Smooth muscle cell of the brain vasculature (primary cell): ENCODE measurements at regions not wholly inside any gene's neighbourhood (a gene's known extent, or its start where the extent isn't known, plus 50 kb on each side); places are given as distances from the start of the nearest gene placed in this dataset.
"Not testable (repeated sequence)": the region's sequence is repeated elsewhere in the genome, so short reads cannot be mapped to it uniquely, and the experiment has no call there.

Source experiments
- DNase-seq: peaks from one replicate; pipeline ENCODE4 v3.0.0-alpha.2; 2012; ENCODE audit warnings: low read depth, low spot score

- DNase-seq: not testable (repeated sequence)
These were observed 307.0 kb upstream of the SOX9 start for GRCh38 chr17:71813861-71814260.

DNA sequence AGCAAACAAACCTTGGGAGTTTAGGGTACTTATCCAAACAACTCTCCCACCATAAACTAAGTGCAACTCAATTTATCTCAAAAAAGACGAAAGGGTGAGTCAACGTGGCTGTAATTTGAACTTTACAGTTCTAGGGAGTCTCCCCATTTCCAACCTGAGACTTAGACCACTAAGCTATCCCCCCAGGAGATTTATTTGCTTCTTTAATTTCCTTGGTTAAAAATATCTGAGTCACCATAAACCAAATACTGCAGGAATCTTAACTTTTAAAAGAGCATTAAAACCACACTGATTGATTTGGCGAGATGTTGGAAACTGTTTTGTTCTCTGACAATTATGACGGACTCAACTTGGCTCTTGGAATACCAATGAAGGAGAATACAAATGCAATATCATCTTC, 299.3 kb upstream of the SOX9 start:
- no peak for DNase-seq

DNA sequence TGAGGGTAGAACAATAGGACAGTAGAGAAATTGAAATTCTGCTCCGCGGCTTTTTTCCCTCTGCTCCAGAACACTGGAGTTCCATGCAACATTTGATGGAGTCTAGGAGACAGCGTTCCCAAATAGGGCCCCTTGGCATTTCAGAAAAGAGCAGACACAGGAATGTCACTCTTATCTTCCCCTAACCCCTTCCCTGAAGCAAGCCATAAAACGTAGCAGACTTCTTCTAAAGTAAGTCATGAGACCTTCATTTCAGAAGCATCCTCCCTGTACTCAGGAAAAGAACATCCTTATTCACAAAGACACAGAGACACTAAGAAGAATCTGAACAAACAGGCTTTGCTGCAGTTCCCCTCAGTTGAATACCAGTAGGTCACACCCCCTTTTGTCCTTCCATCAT, 296.1 kb upstream of the SOX9 start:
- DNase-seq: no peak

GRCh38 chr17:71825687-71826086, 295.1 kb upstream of the SOX9 start:
- no peak for DNase-seq

- peak; percentile 70 for DNase-seq
These were observed 292.6 kb upstream of the SOX9 start for GRCh38 chr17:71828182-71828596.

GRCh38 chr17:71830866-71831265, 290.0 kb upstream of the SOX9 start:
- DNase-seq: no peak

DNA sequence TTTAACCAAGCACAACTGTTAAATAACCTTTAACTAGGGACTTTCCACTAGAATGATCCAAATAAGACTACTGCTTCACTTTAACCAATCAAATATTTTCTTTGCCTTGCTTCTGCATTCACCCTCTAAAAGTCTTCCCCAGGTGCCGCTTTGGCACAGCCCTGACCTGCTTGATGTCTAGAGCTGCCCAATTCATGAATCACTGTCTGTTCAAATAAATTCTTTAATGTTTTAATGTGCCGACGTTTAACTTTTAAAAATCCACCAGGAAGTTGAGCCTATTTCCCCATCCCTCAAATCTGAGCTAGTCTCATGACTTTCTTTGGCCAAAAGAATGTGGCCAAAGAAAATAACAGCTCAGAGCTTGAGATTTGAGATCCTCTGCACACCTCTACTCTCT, 277.8 kb upstream of the SOX9 start:
- no peak for DNase-seq

DNA sequence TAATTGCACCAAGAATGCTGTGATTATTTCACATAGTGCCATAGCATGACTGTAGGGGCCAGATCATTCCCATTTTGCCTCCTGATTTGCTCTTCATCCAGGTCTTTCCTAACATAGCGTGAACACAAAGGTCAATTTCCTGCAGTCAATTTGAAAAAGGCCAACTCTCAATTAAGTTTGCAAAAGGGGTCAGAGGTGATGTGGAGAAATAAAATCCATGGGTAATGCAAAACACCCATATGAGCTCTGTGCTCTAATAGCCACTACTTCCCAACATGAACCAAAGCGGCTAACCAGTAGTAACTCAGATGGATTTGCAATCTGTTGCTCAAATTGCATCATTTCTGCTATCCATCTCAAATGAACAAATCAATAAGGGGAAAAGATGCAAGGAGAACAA, 275.5 kb upstream of the SOX9 start:
- no peak for DNase-seq

GRCh38 chr17:71846561-71847110, 274.2 kb upstream of the SOX9 start:
- DNase-seq: no peak

DNA sequence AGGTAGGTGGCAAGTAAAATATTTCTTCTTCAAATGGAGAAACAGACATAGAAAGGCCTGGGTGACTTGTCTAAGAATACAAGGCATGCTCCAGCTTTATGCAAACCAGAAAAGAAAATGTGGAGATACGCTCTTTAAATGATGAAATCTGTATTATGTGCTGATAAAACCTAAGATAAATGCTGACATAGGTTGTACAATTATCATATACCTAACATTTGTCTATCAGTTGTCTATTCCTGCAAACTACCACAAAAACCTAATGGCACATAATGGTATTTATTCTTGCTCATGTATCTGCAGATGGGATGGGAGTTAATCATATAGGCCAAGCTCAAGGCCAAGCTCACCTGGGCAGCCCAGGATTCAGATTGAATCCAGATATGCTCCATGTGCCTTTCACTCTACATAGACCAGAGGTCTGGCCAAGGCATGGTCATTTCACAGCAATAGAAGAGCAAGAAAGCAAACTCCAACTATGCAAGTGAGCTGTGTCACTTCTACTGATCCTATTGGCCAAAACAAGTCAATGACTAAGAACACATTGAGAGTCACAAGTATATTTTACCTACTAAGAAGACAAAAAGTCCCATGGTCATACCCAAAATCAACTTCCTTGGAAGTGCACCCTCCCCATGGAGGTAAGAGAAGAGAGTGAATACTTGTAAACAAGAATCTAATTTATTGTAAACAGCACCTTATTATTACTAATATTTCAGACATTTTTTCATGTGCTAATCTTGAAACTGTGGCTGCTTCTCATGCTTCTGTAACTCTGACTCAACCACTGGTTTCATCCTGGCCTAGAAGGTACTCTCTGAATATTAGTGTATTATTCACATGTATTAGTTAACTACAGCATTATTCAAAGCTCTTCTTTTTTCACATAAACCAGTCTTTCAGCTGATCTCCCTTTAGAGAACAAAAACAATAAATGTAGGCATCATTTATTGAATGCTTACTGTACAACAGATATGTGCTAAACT, 270.7 kb upstream of the SOX9 start:
- no peak for DNase-seq

- DNase-seq: no peak
These were observed 270.0 kb upstream of the SOX9 start for GRCh38 chr17:71850812-71851211.

DNA sequence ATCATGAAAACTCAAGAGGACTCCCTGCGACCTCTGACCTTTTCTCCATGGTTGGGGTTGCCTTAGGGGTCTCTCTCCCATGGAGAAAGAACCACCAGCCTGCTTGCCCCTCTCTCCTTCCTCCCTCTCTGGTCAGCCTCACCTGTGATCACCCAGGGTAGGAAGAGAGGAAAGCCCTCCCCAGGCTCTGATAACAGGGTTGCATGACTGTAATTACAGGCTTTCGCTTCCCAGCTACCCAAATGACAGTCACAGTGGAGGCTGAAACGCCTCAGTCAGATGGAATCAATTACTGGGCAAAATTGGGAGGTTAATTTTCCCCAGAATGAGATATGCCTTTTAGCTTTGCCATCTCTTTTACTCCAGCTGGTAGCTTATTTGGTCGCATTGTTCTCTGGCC, 265.8 kb upstream of the SOX9 start:
- DNase-seq: no peak

DNA sequence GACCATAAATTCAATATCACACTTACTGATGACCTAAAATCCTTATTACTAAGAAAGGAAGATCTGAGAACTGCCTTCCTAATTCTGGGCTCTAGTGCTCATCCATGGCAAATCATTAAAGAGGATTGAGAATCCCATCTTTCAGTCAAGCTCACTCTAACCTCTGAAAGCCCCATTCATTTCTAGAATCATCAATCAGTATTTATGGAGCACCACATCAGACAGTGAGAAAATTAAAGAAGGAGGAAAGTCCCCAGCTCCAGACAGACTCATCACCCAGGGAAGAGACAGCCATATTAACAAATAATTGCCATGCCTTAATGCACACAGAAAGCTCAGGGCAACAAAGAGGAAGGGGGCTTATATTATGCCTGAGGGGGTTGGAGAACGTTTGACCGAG, 256.1 kb upstream of the SOX9 start:
- no peak for DNase-seq

- DNase-seq: no peak
These were observed 254.7 kb upstream of the SOX9 start for GRCh38 chr17:71866095-71866494.

GRCh38 chr17:71869293-71869692, 251.5 kb upstream of the SOX9 start:
- DNase-seq: no peak

GRCh38 chr17:71869841-71870545, 250.8 kb upstream of the SOX9 start:
- no peak for DNase-seq

DNA sequence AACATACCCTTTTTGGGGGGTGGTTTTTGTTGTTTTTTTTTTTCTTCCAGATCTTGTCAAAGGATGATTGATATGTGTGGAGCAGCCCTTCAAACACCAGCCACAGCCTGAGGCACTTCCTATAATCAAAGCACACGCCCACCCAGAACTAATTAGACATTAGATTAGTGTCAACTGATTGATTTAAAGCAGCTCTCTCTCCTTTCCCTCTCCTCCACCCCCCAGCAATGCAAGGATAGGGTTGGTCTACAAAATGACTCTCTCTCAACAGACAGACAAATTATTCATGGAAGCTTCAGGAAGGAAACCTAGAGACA, 250.3 kb upstream of the SOX9 start:
- no peak for DNase-seq

- no peak for DNase-seq
These were observed 247.9 kb upstream of the SOX9 start for GRCh38 chr17:71872843-71873485.

DNA sequence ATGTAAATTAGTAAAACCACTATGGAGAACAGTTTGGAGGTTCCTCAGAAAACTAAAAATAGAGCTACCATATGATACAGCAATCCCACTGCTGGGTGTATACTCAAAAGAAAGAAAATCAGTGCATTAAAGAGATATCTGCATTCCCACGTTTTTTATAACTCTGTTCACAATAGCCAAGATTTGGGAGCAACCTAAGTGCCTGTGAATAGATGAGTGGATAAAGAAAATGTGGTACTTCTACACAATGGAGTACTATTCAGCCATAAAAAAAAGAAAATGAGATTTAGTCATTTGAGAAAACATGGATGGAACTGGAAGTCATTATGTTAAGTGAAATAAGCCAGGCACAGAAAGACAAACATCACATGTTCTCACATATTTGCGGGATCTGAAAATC, 246.0 kb upstream of the SOX9 start:
- DNase-seq: not testable (repeated sequence)

- no peak for DNase-seq
These were observed 242.5 kb upstream of the SOX9 start for GRCh38 chr17:71878271-71878670.

- no peak for DNase-seq
These were observed 241.8 kb upstream of the SOX9 start for GRCh38 chr17:71878998-71879397.

GRCh38 chr17:71881041-71881440, 239.8 kb upstream of the SOX9 start:
- no peak for DNase-seq
